Keratinocyte (primary cell): ENCODE measurements at regions not wholly inside any gene's neighbourhood (a gene's known extent, or its start where the extent isn't known, plus 50 kb on each side); places are given as distances from the start of the nearest gene placed in this dataset.

Experiments
- DNase-seq: peaks from one replicate; pipeline ENCODE4 v3.0.0-alpha.2; 2011; ENCODE audit warnings: low read depth, missing footprints, low spot score
- FAIRE-seq: peaks from 2 replicates; lab custom pipeline; 2011; peaks lifted over from hg19 to GRCh38; lab: Jason Lieb, UNC
- H2AFZ ChIP-seq: 2 replicates; pipeline ENCODE4 v1.6.0; 2012; ENCODE audit warnings: low read length, control low read depth, inconsistent platforms; ENCODE audit not compliant: control insufficient read depth
- H3K27ac ChIP-seq: 2 replicates; pipeline ENCODE4 v1.5.1; 2011; ENCODE audit warnings: low read length; ENCODE audit not compliant: control insufficient read depth, insufficient read depth
- H3K27me3 ChIP-seq: 3 replicates; pipeline ENCODE4 v1.6.0; 2011; ENCODE audit warnings: low read length; ENCODE audit not compliant: control insufficient read depth, insufficient read depth; ENCODE audit errors: extremely low read depth
- H3K36me3 ChIP-seq, 2 experiments: 2 replicates in 1 of 2; 3 replicates in 1 of 2; pipeline ENCODE4 v1.5.1; 2011; ENCODE audit warnings: low read length in 2 of 2, mild to moderate bottlenecking in 1 of 2; ENCODE audit not compliant: control insufficient read depth in 2 of 2, insufficient read depth in 2 of 2; ENCODE audit errors: extremely low read depth in 1 of 2
- H3K4me1 ChIP-seq: 3 replicates; pipeline ENCODE4 v1.5.1; 2011; ENCODE audit warnings: low read length; ENCODE audit not compliant: control insufficient read depth, insufficient read depth; ENCODE audit errors: extremely low read depth
- H3K4me2 ChIP-seq: 3 replicates; pipeline ENCODE4 v1.6.0; 2011; ENCODE audit warnings: low read depth, low read length; ENCODE audit not compliant: control insufficient read depth, insufficient read depth; ENCODE audit errors: extremely low read depth
- H3K4me3 ChIP-seq, 3 experiments: fragments of 200-600 bp in 1 of 3; sonication (generic) in 1 of 3; 2 replicates in 2 of 3; 3 replicates in 1 of 3; pipeline ENCODE4 v1.5.1; 2011 to 2016; ENCODE audit warnings: low read length in 3 of 3, mild to moderate bottlenecking in 3 of 3, control low read depth in 2 of 3, inconsistent platforms in 1 of 3, low read depth in 1 of 3, mixed read lengths in 1 of 3, mixed run types in 1 of 3, moderate library complexity in 1 of 3; ENCODE audit not compliant: control insufficient read depth in 2 of 3, insufficient read depth in 2 of 3; ENCODE audit errors: extremely low read depth in 1 of 3
- H3K79me2 ChIP-seq: 2 replicates; pipeline ENCODE4 v1.6.0; 2012; ENCODE audit warnings: low read length; ENCODE audit not compliant: control insufficient read depth, insufficient read depth
- H3K9ac ChIP-seq: 3 replicates; pipeline ENCODE4 v1.6.0; 2011; ENCODE audit warnings: low read length; ENCODE audit not compliant: control insufficient read depth, insufficient read depth; ENCODE audit errors: extremely low read depth
- H3K9me1 ChIP-seq: 3 replicates; pipeline ENCODE4 v1.6.0; 2011; ENCODE audit warnings: low read length; ENCODE audit not compliant: control insufficient read depth, insufficient read depth; ENCODE audit errors: extremely low read depth
- H3K9me3 ChIP-seq: 2 replicates; pipeline ENCODE4 v1.5.1; 2012; ENCODE audit warnings: low read depth, low read length; ENCODE audit not compliant: control insufficient read depth
- H4K20me1 ChIP-seq: 3 replicates; pipeline ENCODE4 v1.6.0; 2011; ENCODE audit warnings: low read length; ENCODE audit not compliant: control insufficient read depth, insufficient read depth; ENCODE audit errors: extremely low read depth
- CTCF ChIP-seq, 3 experiments: IDR thresholded peaks in 1 of 3; conservative IDR thresholded peaks in 1 of 3; optimal IDR thresholded peaks in 1 of 3; 2 replicates in 2 of 3; 3 replicates in 1 of 3; pipeline versions ENCODE3 to v1.5.1; 2011; ENCODE audit warnings: low read length in 3 of 3, mild to moderate bottlenecking in 3 of 3, moderate library complexity in 2 of 3, control low read depth in 1 of 3, inconsistent platforms in 1 of 3; ENCODE audit not compliant: insufficient read depth in 2 of 3; ENCODE audit errors: extremely low read depth in 1 of 3
- EZH2 ChIP-seq: IDR thresholded peaks from one replicate; pipeline ENCODE4 v1.6.1; 2012; ENCODE audit warnings: inconsistent platforms, mild to moderate bottlenecking, low read length, moderate library complexity
- dilution Hi-C: fragments of 300-500 bp; cut with MboI; formaldehyde crosslinking; loops from one replicate; pipeline ENCODE4 v1.7.0; 2020; ENCODE audit warnings: low sequenced_read_pairs; ENCODE audit not compliant: extremely low pct_ligation_motif_present

DNA sequence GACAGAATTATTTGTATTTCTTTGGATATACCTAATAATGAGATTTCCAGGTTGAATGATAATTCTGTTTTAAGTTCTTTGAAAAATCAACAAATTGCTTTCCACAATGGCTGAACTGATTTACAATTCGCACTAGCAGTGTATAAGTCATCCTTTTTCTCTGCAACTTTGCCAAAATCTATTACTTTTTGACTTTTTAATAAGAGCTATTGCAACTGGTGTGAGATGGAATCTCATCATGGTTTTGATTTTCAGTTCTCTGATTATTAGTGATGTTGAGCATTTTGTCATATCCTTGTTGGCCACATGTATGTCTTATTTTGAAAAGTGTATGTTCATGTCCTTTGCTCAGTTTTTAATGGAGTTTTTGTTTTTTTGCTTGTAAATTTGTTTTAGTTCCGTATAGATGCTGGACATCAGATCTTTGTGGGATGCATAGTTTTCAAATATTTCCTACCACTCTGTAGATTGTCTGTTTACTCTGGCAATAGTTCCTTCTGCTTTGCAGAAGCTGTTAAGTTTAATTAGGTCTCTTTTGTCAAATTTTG is 409.8 kb upstream of the CITED2 start:
- no peak for FAIRE-seq
- Histone ChIP-seq H3K4me3 (no peak overlapping the region), H3K27me3 (no peaks in the 10 kb centered on the region), H3K4me2 (no peak overlapping the region), H3K9me3 (no peaks in the 10 kb centered on the region), H3K27ac (no peak overlapping the region), H2AFZ (no peak overlapping the region), H4K20me1 (no peaks in the 10 kb centered on the region), H3K9me1 (no peaks in the 10 kb centered on the region), H3K9ac (no peak overlapping the region), H3K79me2 (no peaks in the 10 kb centered on the region), H3K4me1 (no peaks in the 10 kb centered on the region), H3K36me3 (no peaks in the 10 kb centered on the region)
- no peak for DNase-seq
- no peak for TF ChIP-seq CTCF (optimal IDR thresholded peaks at IDR 0.05 in 1 of 3, IDR thresholded peaks at IDR 0.05 in 1 of 3, conservative IDR thresholded peaks at IDR 0.05 in 1 of 3; ENCODE audit: extremely low read depth in 1 of 3, insufficient read depth in 2 of 3, low read length in 3 of 3)
- TF ChIP-seq EZH2, result no peak
- dilution Hi-C loops, result no loop called here

DNA sequence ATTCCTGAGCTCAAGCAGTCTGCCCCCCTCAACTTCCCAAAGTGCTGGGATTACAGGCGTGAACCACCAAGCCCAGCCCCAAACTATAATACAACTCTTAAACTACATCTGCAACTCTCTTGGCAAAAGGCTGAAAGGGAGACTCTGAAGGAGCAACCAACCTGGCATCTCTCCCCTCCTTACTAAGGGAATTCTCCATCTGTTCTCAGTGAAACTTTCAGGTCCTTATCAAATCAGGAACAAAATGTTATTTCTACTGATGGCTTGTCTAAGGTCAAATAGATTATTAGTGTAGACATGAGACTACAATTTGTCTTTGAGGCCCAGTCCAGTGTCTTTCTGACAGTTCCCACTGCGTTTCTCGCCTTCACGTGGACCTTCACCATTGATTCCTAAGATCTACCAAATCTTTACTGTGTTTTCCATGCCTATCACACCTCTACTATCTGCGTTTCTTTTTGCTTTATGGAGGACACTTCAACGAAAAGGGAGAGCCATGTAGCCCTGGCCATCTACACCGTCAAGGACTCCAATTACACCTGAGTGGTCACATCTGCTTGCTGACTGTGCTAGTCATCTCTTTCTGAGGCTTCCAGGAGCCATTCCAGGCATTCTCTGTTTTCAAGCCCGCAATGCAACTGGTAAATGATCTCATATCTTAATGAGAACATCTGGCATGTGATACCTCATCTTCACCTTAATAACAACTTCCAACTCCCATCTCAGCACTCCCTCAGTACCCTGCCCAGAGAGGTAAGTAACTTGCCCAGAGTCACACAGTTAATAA is 405.7 kb upstream of the CITED2 start:
- FAIRE-seq (no peak), DNase-seq (no peak)
- Histone ChIP-seq H3K4me1 (no peaks in the 10 kb centered on the region), H4K20me1 (no peaks in the 10 kb centered on the region), H2AFZ (no peak overlapping the region), H3K9ac (no peak overlapping the region), H3K9me1 (no peaks in the 10 kb centered on the region), H3K79me2 (no peaks in the 10 kb centered on the region), H3K36me3 (no peaks in the 10 kb centered on the region), H3K27me3 (no peaks in the 10 kb centered on the region), H3K4me2 (no peak overlapping the region), H3K27ac (no peak overlapping the region), H3K9me3 (no peaks in the 10 kb centered on the region), H3K4me3 (no peak overlapping the region)
- dilution Hi-C loops, result no loop called here
- TF ChIP-seq CTCF (optimal IDR thresholded peaks at IDR 0.05 in 1 of 3, IDR thresholded peaks at IDR 0.05 in 1 of 3, conservative IDR thresholded peaks at IDR 0.05 in 1 of 3; ENCODE audit: extremely low read depth in 1 of 3, insufficient read depth in 2 of 3, low read length in 3 of 3), result no peak
